ENCODE measurements at regions not wholly inside any gene's neighbourhood (a gene's known extent, or its start where the extent isn't known, plus 50 kb on each side); places are given as distances from the start of the nearest gene placed in this dataset.
A peak's percentile ranks its signal among the peaks of the same experiment; 100 is the strongest.
"Not testable (repeated sequence)": the region's sequence is repeated elsewhere in the genome, so short reads cannot be mapped to it uniquely, and the experiment has no call there.

GRCh38 chr21:18819507-18819906 lies 415.9 kb upstream of the TMPRSS15 start:
- no peak for DNase-seq

- DNase-seq, result no peak
Observed at GRCh38 chr21:18826562-18826961, 423.0 kb upstream of the TMPRSS15 start.

GRCh38 chr21:18831942-18832676 lies 428.5 kb upstream of the TMPRSS15 start:
- DNase-seq, result no peak

DNA sequence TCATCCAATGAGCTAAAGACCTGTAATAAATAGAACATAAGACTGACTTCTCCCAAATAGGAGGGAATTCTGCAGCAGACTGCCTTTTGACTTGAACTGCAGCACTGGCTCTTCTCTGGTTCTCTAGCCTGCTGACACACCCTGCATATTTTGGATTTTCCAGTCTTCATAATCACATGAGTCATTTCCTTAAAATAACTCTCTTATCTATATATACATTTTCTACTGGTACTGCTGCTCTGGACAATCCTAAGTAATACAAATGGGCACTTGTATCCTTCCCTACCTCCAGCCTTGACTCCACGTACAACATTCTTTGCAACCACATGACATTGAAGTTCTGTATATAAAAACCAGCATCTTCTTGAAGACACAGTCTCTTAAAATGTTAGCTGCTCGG lies 429.4 kb upstream of the TMPRSS15 start:
- no peak for DNase-seq

- not testable (repeated sequence) for DNase-seq
Observed at GRCh38 chr21:18834121-18834520, 430.5 kb upstream of the TMPRSS15 start.

GRCh38 chr21:18840239-18840638 lies 436.7 kb upstream of the TMPRSS15 start:
- no peak for DNase-seq

GRCh38 chr21:18857606-18858005 lies 454.0 kb upstream of the TMPRSS15 start:
- DNase-seq, result not testable (repeated sequence)

DNA sequence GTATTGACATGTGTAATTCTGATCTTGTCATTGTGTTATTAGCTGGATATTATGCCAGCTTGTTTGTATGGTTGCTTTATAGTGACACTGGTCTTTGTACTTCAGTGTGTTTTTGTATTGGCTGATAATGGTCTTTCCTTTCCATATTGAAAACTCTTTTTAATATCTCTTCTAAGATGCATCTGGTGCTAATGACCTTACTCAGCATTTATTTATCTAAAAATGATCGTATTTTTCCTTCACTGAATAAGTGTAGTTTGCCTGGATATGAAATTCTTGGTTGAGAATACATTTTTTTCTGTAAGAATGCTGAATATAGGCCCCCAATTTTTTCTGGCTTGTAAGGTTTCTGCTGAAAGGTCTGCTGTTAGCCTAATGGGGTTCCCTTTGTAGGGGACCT lies 465.5 kb upstream of the TMPRSS15 start:
- no peak for DNase-seq

DNA sequence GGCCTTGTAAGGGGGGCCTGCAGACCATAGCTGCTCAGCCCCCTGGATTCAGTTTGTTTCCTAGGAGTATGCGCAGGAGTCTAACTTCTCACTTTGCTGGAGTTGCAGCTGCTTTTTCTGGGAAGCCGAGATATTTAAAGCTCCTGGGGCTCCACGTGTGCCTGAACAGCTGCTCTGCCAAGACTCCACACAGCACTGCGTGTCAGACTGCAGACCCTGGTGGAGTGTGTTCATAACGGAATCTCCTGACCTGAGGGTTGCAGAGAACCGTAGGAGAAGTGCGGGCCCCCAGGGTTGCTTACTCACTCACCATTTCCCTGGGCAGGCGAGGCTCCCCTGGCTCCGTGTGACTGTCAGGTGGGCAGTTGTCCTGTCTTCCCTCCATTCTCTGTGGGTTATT lies 474.3 kb upstream of the TMPRSS15 start:
- DNase-seq, result no peak

DNA sequence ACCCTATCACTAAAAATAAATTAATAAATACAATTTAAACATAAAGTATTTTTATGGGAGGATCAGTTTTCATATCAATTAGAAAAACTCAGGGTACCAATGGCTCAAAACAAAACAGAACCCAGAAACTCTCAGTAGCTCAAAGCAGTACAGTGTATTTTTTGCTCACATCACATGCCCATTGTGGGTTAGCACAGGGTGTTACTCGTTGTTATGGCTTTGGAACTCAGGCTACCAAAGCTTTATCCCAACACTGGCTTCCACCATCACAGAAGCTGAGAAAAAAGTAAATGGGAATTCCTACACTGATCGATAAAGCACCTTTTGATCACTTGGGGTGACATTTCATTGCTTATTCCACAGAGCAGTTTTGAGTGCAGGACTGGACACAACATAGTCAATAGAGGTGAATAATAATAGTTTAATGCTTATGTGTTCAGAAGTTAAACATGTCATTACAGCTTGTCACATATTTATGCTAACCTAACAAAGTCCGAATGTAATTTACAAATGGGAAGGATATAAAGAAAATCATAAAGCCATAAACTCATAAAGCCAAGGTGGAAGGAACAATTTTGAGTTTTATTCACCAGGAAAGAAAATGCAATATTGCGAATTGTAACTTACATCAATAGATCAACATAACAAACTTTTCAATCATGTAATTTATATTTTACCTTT lies 484.5 kb upstream of the TMPRSS15 start:
- no peak for DNase-seq

DNA sequence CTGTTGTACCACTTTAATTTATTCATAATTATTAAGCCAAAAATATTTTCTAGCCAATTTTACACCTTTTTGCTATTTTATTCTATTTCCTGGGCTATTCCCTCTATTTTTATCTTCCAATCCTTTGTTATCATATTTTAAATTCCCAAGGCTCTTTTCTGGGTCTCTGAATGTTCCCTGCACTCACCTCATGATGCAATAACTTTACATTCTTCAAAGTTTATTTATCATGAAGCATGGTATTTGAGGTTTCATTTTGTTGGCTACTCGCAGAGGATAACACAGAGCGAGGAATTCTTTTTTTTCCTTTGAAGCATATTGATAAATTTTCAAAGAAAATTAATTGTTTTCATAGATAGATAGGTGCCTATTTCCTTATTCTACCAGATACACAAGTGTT lies 489.8 kb upstream of the TMPRSS15 start:
- no peak for DNase-seq

GRCh38 chr21:18894387-18894786 lies 490.8 kb upstream of the TMPRSS15 start:
- no peak for DNase-seq

- no peak for DNase-seq
Observed at GRCh38 chr21:18899261-18899660, 495.7 kb upstream of the TMPRSS15 start.

DNA sequence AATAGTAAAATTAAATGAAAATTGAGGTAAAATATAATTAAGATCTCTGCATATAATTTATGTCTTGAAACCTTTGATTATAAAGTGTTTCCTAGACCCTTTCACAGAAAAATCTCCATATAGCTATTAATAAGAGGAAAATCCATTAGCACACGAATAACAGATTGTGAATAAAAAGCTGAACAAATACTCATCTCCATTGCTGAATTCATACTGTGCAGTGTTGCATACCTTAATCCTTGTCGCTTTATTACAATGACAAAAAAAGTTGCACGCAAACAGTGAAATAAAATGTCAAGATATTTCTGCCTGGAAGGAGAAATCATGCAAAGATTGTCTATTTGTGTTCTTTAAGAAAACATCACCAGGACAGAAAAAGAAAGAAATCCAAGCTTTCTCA lies 499.1 kb upstream of the TMPRSS15 start:
- no peak for DNase-seq

DNA sequence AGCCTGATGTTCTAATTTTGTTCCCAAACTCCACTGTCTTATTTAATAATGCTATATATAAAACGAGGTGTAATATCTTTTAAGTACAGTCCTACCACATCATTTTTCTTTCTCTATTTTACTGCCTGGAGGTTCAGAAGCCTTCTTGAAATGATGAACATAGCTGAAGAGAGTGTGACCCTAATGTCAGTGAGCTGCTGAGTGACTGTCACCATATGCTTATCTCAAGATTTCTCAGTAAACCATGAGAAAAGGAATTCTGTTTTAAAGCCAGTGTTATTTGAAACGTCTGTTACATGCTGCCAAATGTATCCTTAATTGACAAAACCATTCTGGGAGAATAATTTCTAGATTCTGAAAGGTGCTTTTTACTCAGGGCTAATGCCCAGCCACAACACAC lies 503.5 kb upstream of the TMPRSS15 start:
- peak; percentile 10 to 24 for DNase-seq

DNA sequence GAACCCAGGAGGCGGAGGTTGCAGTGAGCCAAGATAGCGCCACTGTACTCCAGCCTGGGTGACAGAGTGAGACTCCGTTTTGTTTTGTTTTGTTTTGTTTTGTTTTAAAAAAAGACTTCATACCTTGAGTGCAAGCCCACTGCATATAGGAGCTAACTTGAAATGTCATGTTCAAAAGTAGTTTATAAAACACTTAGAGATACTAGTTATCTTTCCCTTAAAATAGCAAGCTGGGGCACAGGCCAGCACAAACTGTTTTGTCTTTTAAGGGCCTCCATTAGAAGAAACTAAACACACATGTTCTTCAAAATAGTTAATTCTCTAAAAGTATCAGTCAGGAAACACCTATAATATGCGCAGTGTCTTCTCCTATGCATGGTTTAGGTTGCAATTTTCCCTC lies 505.1 kb upstream of the TMPRSS15 start:
- no peak for DNase-seq

DNA sequence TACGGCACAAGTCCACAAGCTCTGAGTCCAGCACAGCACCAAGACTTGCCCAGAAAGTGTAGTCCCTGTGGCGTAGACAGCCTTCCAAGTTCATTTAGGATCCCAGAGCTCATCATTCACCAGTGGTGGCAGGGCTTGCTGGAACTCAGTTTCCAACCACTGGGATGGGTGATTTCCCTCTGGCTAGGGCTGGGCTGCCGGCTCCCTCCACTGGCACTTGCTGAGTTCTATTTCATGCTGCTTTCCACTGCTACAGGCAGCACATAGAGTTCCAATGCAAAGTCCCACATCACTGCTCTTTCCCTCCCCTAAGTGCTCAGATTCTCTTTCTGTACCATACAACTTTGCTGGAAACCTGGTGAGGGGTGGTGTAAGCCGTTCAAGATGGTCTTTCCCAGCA lies 510.3 kb upstream of the TMPRSS15 start:
- DNase-seq, result no peak

GRCh38 chr21:18914570-18914969 lies 511.0 kb upstream of the TMPRSS15 start:
- no peak for DNase-seq

GRCh38 chr21:18917622-18918021 lies 514.0 kb upstream of the TMPRSS15 start:
- peak; percentile 15 to 18 for DNase-seq

GRCh38 chr21:18931237-18931636 lies 527.7 kb upstream of the TMPRSS15 start:
- no peak for DNase-seq

- no peak for DNase-seq
Observed at GRCh38 chr21:18937337-18937736, 533.8 kb upstream of the TMPRSS15 start.

GRCh38 chr21:18940791-18941190 lies 537.2 kb upstream of the TMPRSS15 start:
- DNase-seq, result no peak

DNA sequence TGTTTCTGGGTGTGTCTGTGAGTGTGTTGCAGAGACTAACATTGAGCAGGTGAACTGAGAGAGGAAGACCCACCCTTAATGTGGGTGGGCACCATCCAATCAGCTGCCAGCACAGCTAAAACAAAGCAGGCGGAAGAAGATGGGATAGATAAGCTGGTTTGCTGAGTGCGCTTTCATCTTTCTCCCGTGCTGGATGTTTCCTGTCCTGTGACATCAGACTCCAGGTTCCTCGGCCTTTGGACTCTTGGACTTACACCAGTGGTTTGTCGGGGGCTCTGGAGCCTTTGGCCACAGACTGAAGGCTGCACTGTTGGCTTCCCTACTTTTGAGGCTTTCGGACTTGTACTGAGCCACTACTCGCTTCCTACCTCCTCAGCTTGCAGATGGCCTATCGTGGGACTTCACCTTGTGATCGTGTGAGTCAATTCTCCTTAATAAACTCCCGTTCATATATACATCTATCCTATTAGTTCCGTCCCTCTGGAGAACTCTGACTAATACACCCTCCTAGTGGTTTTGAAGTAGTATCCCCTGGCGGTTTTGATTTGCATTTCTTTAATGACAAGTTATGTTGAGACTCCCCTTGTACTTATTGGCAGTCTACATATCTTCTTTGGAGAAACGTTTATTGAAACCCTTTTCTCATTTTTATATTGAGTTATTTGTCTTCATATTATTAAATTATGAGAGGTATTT lies 546.6 kb upstream of the TMPRSS15 start:
- DNase-seq, result no peak

Measured in right lung (tissue), 2 donors.